ENCODE measurements at regions not wholly inside any gene's neighbourhood (a gene's known extent, or its start where the extent isn't known, plus 50 kb on each side); places are given as distances from the start of the nearest gene placed in this dataset.

DNA sequence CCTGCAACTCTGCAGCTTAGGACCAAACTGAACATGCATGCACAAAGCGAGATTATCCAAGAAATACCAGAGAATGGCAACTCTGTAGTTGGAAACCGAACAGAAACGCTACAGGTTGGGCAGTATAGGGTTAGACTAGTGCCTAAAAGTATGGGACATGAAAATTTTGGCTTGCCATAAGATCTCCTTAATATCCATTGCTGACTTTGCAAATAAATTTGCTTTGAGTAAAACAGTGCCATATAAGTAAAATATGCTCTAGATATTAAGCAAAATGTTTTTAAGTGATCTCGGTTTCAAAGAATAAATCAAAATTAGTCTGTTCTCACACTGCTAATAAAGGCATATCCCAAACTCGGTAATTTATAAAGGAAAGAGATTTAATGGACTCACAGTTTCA is 456.0 kb downstream of the PRDM9 start:
- DNase-seq (no peak), ATAC-seq (no peak)
- 73 to 87% (median 77%) methylated on average over 5 of the region's 5 CpGs for WGBS, 3 donors
- TF ChIP-seq, protein P1, sequence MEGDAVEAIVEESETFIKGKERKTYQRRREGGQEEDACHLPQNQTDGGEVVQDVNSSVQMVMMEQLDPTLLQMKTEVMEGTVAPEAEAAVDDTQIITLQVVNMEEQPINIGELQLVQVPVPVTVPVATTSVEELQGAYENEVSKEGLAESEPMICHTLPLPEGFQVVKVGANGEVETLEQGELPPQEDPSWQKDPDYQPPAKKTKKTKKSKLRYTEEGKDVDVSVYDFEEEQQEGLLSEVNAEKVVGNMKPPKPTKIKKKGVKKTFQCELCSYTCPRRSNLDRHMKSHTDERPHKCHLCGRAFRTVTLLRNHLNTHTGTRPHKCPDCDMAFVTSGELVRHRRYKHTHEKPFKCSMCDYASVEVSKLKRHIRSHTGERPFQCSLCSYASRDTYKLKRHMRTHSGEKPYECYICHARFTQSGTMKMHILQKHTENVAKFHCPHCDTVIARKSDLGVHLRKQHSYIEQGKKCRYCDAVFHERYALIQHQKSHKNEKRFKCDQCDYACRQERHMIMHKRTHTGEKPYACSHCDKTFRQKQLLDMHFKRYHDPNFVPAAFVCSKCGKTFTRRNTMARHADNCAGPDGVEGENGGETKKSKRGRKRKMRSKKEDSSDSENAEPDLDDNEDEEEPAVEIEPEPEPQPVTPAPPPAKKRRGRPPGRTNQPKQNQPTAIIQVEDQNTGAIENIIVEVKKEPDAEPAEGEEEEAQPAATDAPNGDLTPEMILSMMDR (IDR thresholded peaks at IDR 0.05): no peak
- Histone ChIP-seq H3K9me3 (no peaks in the 10 kb centered on the region), H3K4me3 (no peak overlapping the region), H3K36me3 (ENCODE audit: insufficient read depth in 1 of 2, low read depth in 1 of 2) (no peaks in the 10 kb centered on the region), H3K27ac (no peak overlapping the region), H3K27me3 (ENCODE audit: insufficient read depth in 3 of 3, low read length in 2 of 3) (no peaks in the 10 kb centered on the region), H3K4me1 (no peaks in the 10 kb centered on the region)
- intact Hi-C loops (cut with DNase I): no loop called here

DNA sequence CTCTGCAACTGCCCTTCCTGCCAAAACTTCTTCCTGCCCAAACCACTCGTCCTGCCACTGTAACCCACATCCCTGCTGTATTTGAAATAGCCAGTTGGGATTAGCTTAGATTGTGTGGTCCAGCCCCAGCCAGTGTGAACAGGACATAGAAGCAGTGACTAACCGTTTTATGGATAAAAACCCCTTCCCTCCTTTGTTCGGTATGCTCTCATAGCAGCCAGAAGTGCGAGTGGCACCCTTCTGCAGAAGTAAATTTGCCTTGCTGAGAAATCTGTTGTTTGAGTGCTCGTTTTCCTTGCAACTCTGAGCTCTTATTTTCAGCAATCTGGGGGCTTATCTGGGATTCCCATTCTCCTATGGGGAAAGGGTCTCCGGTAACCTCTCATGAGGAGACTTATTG is 470.0 kb downstream of the PRDM9 start:
- H3K4me1 ChIP-seq: no peaks in the 10 kb centered on the region
- DNase-seq (no peak), ATAC-seq (no peak)
- no peaks in the 10 kb centered on the region for H3K36me3 ChIP-seq (ENCODE audit: insufficient read depth in 1 of 2, low read depth in 1 of 2)
- TF ChIP-seq, protein P1 (IDR thresholded peaks at IDR 0.05): no peak
- intact Hi-C loops (cut with DNase I): no loop called here
- no peak overlapping the region for H3K27ac ChIP-seq
- no peaks in the 10 kb centered on the region for H3K27me3 ChIP-seq (ENCODE audit: insufficient read depth in 3 of 3, low read length in 2 of 3)
- peaks cover 6% of the 10 kb centered on the region for H3K9me3 ChIP-seq
- 61 to 66% (median 66%) methylated on average over 6 of the region's 6 CpGs for WGBS, 3 donors
- no peak overlapping the region for H3K4me3 ChIP-seq

GRCh38 chr5:23977997-23978396 is 470.6 kb downstream of the PRDM9 start:
- TF ChIP-seq, protein P1 (IDR thresholded peaks at IDR 0.05): no peak
- H3K4me3 ChIP-seq: no peak overlapping the region
- peaks cover 6% of the 10 kb centered on the region for H3K9me3 ChIP-seq
- intact Hi-C loops (cut with DNase I): no loop called here
- no peaks in the 10 kb centered on the region for H3K4me1 ChIP-seq
- DNase-seq (no peak), ATAC-seq (no peak)
- no peak overlapping the region for H3K27ac ChIP-seq
- H3K27me3 ChIP-seq (ENCODE audit: insufficient read depth in 3 of 3, low read length in 2 of 3): no peaks in the 10 kb centered on the region
- WGBS, 3 donors: 62 to 76% (median 70%) methylated on average over 4 of the region's 4 CpGs
- H3K36me3 ChIP-seq (ENCODE audit: insufficient read depth in 1 of 2, low read depth in 1 of 2): no peaks in the 10 kb centered on the region

DNA sequence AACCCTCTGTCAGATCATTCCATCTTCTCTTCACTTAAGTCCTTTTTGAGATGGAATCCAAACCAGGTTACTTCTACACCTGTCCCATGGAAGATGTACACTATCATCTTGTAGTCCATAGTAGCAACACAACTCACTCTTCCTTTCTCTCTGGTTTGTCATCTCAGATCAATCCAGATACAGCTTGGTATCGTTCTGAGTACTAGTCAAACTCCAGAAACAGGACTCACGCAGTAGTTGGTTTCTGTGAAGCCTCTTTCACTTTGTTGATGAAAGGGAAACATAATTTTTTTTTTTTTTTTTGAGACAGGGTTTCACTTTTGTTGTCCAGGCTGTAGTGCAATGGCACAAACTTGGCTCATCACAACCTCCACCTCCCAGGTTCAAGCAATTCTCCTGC is 484.0 kb downstream of the PRDM9 start:
- no peak overlapping the region for H3K27ac ChIP-seq
- no peaks in the 10 kb centered on the region for H3K4me1 ChIP-seq
- no peak overlapping the region for H3K4me3 ChIP-seq
- no peaks in the 10 kb centered on the region for H3K27me3 ChIP-seq (ENCODE audit: insufficient read depth in 3 of 3, low read length in 2 of 3)
- H3K9me3 ChIP-seq: no peaks in the 10 kb centered on the region
- intact Hi-C loops (cut with DNase I): no loop called here
- TF ChIP-seq, protein P1 (IDR thresholded peaks at IDR 0.05): no peak
- H3K36me3 ChIP-seq (ENCODE audit: insufficient read depth in 1 of 2, low read depth in 1 of 2): no peaks in the 10 kb centered on the region
- no peak for DNase-seq
- ATAC-seq: no peak
- WGBS, 3 donors: 85 to 92% (median 86%) methylated on average over 2 of the region's 2 CpGs

DNA sequence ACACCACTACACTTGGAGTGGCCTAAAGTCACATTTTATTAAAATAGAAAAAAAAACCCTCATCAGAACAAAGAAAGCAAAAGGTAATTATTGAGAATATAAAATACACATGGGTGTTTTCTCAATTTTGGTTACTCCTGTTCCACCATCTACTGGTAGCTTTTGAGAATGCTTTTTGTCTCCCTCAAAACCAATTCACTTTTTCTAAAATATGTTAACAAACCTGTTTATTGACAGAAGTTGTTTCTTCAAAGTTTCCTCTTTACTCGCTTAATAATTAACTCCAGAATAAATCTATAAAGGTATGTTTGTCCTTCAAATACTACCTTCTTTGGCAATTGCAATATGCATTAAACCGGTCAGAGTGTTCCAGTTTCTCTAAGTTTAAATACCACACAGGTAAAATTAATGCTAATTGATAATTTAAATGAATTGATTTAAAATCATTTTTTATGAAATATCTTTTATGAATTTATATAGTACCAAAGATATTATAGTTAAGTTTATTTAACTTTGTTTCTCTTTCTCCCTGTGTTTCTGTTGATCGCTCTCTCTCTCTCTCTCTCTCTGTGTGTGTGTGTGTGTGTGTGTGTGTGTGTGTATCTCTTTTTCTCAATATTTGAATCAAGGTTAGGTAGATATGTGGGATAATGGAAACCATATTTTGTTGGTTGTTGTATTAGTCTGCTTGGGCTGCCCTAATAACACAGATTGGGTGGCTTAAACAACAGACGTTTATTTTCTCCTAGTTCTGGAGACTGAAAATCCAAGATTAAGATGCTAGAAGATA is 487.4 kb downstream of the PRDM9 start:
- H3K4me3 ChIP-seq: no peak overlapping the region
- no peak for DNase-seq

More for the DNA sequence above, 487.4 kb downstream of the PRDM9 start:
- Histone ChIP-seq H3K27me3 (ENCODE audit: insufficient read depth in 3 of 3, low read length in 2 of 3) (no peaks in the 10 kb centered on the region), H3K36me3 (ENCODE audit: insufficient read depth in 1 of 2, low read depth in 1 of 2) (no peaks in the 10 kb centered on the region), H3K4me1 (no peaks in the 10 kb centered on the region), H3K9me3 (no peaks in the 10 kb centered on the region), H3K27ac (no peak overlapping the region)
- WGBS, 3 donors: 89 to 91% (median 90%) methylated on average over 4 of the region's 4 CpGs
- no peak for ATAC-seq
- intact Hi-C loops (cut with DNase I): no loop called here
- TF ChIP-seq, protein P1 (IDR thresholded peaks at IDR 0.05): no peak
